Fibroblast of skin of back (primary cell): ENCODE measurements at regions not wholly inside any gene's neighbourhood (a gene's known extent, or its start where the extent isn't known, plus 50 kb on each side); places are given as distances from the start of the nearest gene placed in this dataset.
"Not testable (repeated sequence)": the region's sequence is repeated elsewhere in the genome, so short reads cannot be mapped to it uniquely, and the experiment has no call there.

Experiments used
- DNase-seq: peaks from one replicate; pipeline ENCODE4 v3.0.0-alpha.2; 2013

- no peak for DNase-seq
Measured at GRCh38 chr6:151671195-151671594, 136.3 kb upstream of the ESR1 start.

GRCh38 chr6:151674578-151674977 lies 132.9 kb upstream of the ESR1 start:
- no peak for DNase-seq

- DNase-seq: peak; percentile 19
Measured at GRCh38 chr6:151675746-151676459, 131.6 kb upstream of the ESR1 start.

GRCh38 chr6:151676460-151676945 lies 131.0 kb upstream of the ESR1 start:
- no peak for DNase-seq

GRCh38 chr6:151677404-151677803 lies 130.1 kb upstream of the ESR1 start:
- DNase-seq: no peak

GRCh38 chr6:151679081-151679480 lies 128.4 kb upstream of the ESR1 start:
- peak; percentile 63 for DNase-seq

- no peak for DNase-seq
Measured at GRCh38 chr6:151679941-151680340, 127.5 kb upstream of the ESR1 start.

- DNase-seq: no peak
Measured at GRCh38 chr6:151680846-151681432, 126.5 kb upstream of the ESR1 start.

GRCh38 chr6:151681433-151682059 lies 125.9 kb upstream of the ESR1 start:
- no peak for DNase-seq

GRCh38 chr6:151682251-151682650 lies 125.2 kb upstream of the ESR1 start:
- no peak for DNase-seq

GRCh38 chr6:151682922-151683321 lies 124.6 kb upstream of the ESR1 start:
- no peak for DNase-seq

- no peak for DNase-seq
Measured at GRCh38 chr6:151683381-151683780, 124.1 kb upstream of the ESR1 start.

GRCh38 chr6:151689499-151690201 lies 117.8 kb upstream of the ESR1 start:
- DNase-seq: no peak

GRCh38 chr6:151690303-151690702 lies 117.2 kb upstream of the ESR1 start:
- DNase-seq: no peak

- DNase-seq: no peak
Measured at GRCh38 chr6:151690768-151691562, 116.5 kb upstream of the ESR1 start.

- DNase-seq: no peak
Measured at GRCh38 chr6:151692216-151692615, 115.3 kb upstream of the ESR1 start.

- DNase-seq: no peak
Measured at GRCh38 chr6:151693366-151693765, 114.1 kb upstream of the ESR1 start.

- DNase-seq: no peak
Measured at GRCh38 chr6:151695156-151695555, 112.3 kb upstream of the ESR1 start.

GRCh38 chr6:151696302-151696701 lies 111.2 kb upstream of the ESR1 start:
- not testable (repeated sequence) for DNase-seq

GRCh38 chr6:151698931-151699700 lies 108.4 kb upstream of the ESR1 start:
- DNase-seq: no peak

- no peak for DNase-seq
Measured at GRCh38 chr6:151699719-151700118, 107.8 kb upstream of the ESR1 start.
